PC-3 (cell line): ENCODE measurements at regions not wholly inside any gene's neighbourhood (a gene's known extent, or its start where the extent isn't known, plus 50 kb on each side); places are given as distances from the start of the nearest gene placed in this dataset.

ENCODE experiments used
- EZH2 ChIP-seq: fragments of 300-600 bp; sonication (generic); IDR thresholded peaks from one replicate; pipeline ENCODE4 v1.6.1; 2017; ENCODE audit warnings: antibody characterized with exemption, mild to moderate bottlenecking, low read length; ENCODE audit not compliant: unreplicated experiment
- TF ChIP-seq, protein P1 (sequence below): fragments of 300-600 bp; sonication (generic); conservative IDR thresholded peaks from 2 replicates; pipeline ENCODE4 v1.5.1; 2017; ENCODE audit warnings: antibody characterized with exemption, low read depth, mild to moderate bottlenecking, low read length

- no peak for TF ChIP-seq EZH2
- TF ChIP-seq, protein P1, sequence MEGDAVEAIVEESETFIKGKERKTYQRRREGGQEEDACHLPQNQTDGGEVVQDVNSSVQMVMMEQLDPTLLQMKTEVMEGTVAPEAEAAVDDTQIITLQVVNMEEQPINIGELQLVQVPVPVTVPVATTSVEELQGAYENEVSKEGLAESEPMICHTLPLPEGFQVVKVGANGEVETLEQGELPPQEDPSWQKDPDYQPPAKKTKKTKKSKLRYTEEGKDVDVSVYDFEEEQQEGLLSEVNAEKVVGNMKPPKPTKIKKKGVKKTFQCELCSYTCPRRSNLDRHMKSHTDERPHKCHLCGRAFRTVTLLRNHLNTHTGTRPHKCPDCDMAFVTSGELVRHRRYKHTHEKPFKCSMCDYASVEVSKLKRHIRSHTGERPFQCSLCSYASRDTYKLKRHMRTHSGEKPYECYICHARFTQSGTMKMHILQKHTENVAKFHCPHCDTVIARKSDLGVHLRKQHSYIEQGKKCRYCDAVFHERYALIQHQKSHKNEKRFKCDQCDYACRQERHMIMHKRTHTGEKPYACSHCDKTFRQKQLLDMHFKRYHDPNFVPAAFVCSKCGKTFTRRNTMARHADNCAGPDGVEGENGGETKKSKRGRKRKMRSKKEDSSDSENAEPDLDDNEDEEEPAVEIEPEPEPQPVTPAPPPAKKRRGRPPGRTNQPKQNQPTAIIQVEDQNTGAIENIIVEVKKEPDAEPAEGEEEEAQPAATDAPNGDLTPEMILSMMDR, result no peak
These were observed 127.4 kb downstream of the EDEM1 start for GRCh38 chr3:5314897-5315296.
